ENCODE measurements at regions not wholly inside any gene's neighbourhood (a gene's known extent, or its start where the extent isn't known, plus 50 kb on each side); places are given as distances from the start of the nearest gene placed in this dataset.

GRCh38 chr7:25396668-25397067 is 168.4 kb upstream of the NPVF start:
- peak; percentile 56 for DNase-seq

- DNase-seq, result no peak
Observed at GRCh38 chr7:25398418-25398817, 170.1 kb upstream of the NPVF start.

GRCh38 chr7:25399000-25399750 is 170.9 kb upstream of the NPVF start:
- DNase-seq, result no peak

- no peak for DNase-seq
Observed at GRCh38 chr7:25402532-25402931, 174.2 kb upstream of the NPVF start.

GRCh38 chr7:25405736-25406135 is 177.4 kb upstream of the NPVF start:
- peak; percentile 89 for DNase-seq

GRCh38 chr7:25407053-25407452 is 178.8 kb upstream of the NPVF start:
- DNase-seq, result no peak

- peak; percentile 79 for DNase-seq
Observed at GRCh38 chr7:25408012-25408687, 179.9 kb upstream of the NPVF start.

GRCh38 chr7:25408876-25409275 is 180.6 kb upstream of the NPVF start:
- peak; percentile 74 for DNase-seq

GRCh38 chr7:25409897-25410636 is 181.8 kb upstream of the NPVF start:
- no peak for DNase-seq

GRCh38 chr7:25420771-25421170 is 192.5 kb upstream of the NPVF start:
- DNase-seq, result no peak

GRCh38 chr7:25424113-25424512 is 195.8 kb upstream of the NPVF start:
- DNase-seq, result no peak

- no peak for DNase-seq
Observed at GRCh38 chr7:25424855-25425254, 196.6 kb upstream of the NPVF start.

GRCh38 chr7:25427721-25428120 is 199.4 kb upstream of the NPVF start:
- no peak for DNase-seq

GRCh38 chr7:25429731-25430130 is 201.4 kb upstream of the NPVF start:
- DNase-seq, result no peak

GRCh38 chr7:25430200-25430931 is 202.1 kb upstream of the NPVF start:
- no peak for DNase-seq

- DNase-seq, result no peak
Observed at GRCh38 chr7:25431956-25432450, 203.7 kb upstream of the NPVF start.

- no peak for DNase-seq
Observed at GRCh38 chr7:25432807-25433206, 204.5 kb upstream of the NPVF start.

GRCh38 chr7:25436413-25436812 is 208.1 kb upstream of the NPVF start:
- no peak for DNase-seq

GRCh38 chr7:25437308-25437707 is 209.0 kb upstream of the NPVF start:
- DNase-seq, result no peak

- DNase-seq, result no peak
Observed at GRCh38 chr7:25444991-25445390, 216.7 kb upstream of the NPVF start.

GRCh38 chr7:25448301-25448700 is 220.0 kb upstream of the NPVF start:
- DNase-seq, result no peak

- DNase-seq, result no peak
Observed at GRCh38 chr7:25454020-25454419, 225.7 kb upstream of the NPVF start.

Measured in left kidney (tissue), 1 donor.